ENCODE measurements at regions not wholly inside any gene's neighbourhood (a gene's known extent, or its start where the extent isn't known, plus 50 kb on each side); places are given as distances from the start of the nearest gene placed in this dataset.

- no peak for TF ChIP-seq CTCF (conservative IDR thresholded peaks at IDR 0.05; ENCODE audit: low read depth, low read length)
- TF ChIP-seq EZH2 (IDR thresholded peaks at IDR 0.05; ENCODE audit: borderline replicate concordance, low read depth, low read length, poor library complexity, severe bottlenecking) = no peak
Measured at GRCh38 chr13:85492283-85492682, 306.9 kb downstream of the SLITRK6 start.
